Progenitor cell of endocrine pancreas (in vitro differentiated cells): ENCODE measurements at regions not wholly inside any gene's neighbourhood (a gene's known extent, or its start where the extent isn't known, plus 50 kb on each side); places are given as distances from the start of the nearest gene placed in this dataset.
A peak's percentile ranks its signal among the peaks of the same experiment; 100 is the strongest.

Experiments used
- DNase-seq: peaks from one replicate; pipeline ENCODE4 v3.0.0; 2021; ENCODE audit warnings: low spot score; ENCODE audit not compliant: unreplicated experiment
- H3K27ac Mint-ChIP-seq: 2 replicates; pipeline ENCODE4 v1.8.0; 2021; ENCODE audit warnings: mild to moderate bottlenecking, moderate library complexity, mixed read lengths
- H3K27me3 Mint-ChIP-seq: 2 replicates; pipeline ENCODE4 v1.8.0; 2021; ENCODE audit warnings: mixed read lengths
- H3K36me3 Mint-ChIP-seq: 2 replicates; pipeline ENCODE4 v1.8.0; 2022; ENCODE audit warnings: mixed read lengths; ENCODE audit not compliant: insufficient read depth
- H3K4me1 Mint-ChIP-seq: 2 replicates; pipeline ENCODE4 v1.8.0; 2021; ENCODE audit warnings: low read depth, mixed read lengths
- H3K4me3 Mint-ChIP-seq: 2 replicates; pipeline ENCODE4 v1.8.0; 2021; ENCODE audit warnings: low read depth, mild to moderate bottlenecking, moderate library complexity, mixed read lengths
- H3K9me3 Mint-ChIP-seq: 2 replicates; pipeline ENCODE4 v1.8.0; 2021; ENCODE audit warnings: low read depth, mixed read lengths
- CTCF ChIP-seq: fragments of 200-600 bp; sonication (generic); IDR thresholded peaks from one replicate; pipeline ENCODE4 v1.5.0; 2021; ENCODE audit warnings: antibody characterized with exemption, mild to moderate bottlenecking; ENCODE audit not compliant: unreplicated experiment

GRCh38 chr7:135803143-135803542, 54.5 kb upstream of the FAM180A start:
- Mint-ChIP-seq H3K36me3 (no peaks in the 10 kb centered on the region), H3K4me3 (no peak overlapping the region), H3K9me3 (no peaks in the 10 kb centered on the region), H3K27ac (no peak overlapping the region), H3K27me3 (no peaks in the 10 kb centered on the region), H3K4me1 (peaks cover 24% of the 10 kb centered on the region)
- TF ChIP-seq CTCF: no peak
- DNase-seq: no peak

GRCh38 chr7:135802697-135803096, 54.1 kb upstream of the FAM180A start:
- H3K27me3 Mint-ChIP-seq: no peaks in the 10 kb centered on the region
- TF ChIP-seq CTCF: no peak
- H3K36me3 Mint-ChIP-seq: no peaks in the 10 kb centered on the region
- DNase-seq: no peak
- H3K4me1 Mint-ChIP-seq: peaks cover 20% of the 10 kb centered on the region
- H3K27ac Mint-ChIP-seq: no peak overlapping the region
- no peak overlapping the region for H3K4me3 Mint-ChIP-seq
- no peaks in the 10 kb centered on the region for H3K9me3 Mint-ChIP-seq

GRCh38 chr7:135801877-135802276, 53.3 kb upstream of the FAM180A start:
- H3K36me3 Mint-ChIP-seq: no peaks in the 10 kb centered on the region
- no peak for TF ChIP-seq CTCF
- no peaks in the 10 kb centered on the region for H3K27me3 Mint-ChIP-seq
- no peak overlapping the region for H3K4me3 Mint-ChIP-seq
- no peaks in the 10 kb centered on the region for H3K9me3 Mint-ChIP-seq
- H3K27ac Mint-ChIP-seq: no peak overlapping the region
- DNase-seq: no peak
- H3K4me1 Mint-ChIP-seq: peaks cover 20% of the 10 kb centered on the region

GRCh38 chr7:135801045-135801693, 52.6 kb upstream of the FAM180A start:
- Mint-ChIP-seq H3K27me3 (no peaks in the 10 kb centered on the region), H3K27ac (no peak overlapping the region), H3K36me3 (no peaks in the 10 kb centered on the region), H3K4me1 (peaks cover 20% of the 10 kb centered on the region), H3K9me3 (no peaks in the 10 kb centered on the region), H3K4me3 (no peak overlapping the region)
- DNase-seq: peak; percentile 26
- TF ChIP-seq CTCF: peak; percentile 92

GRCh38 chr7:135800560-135800959, 51.9 kb upstream of the FAM180A start:
- DNase-seq: no peak
- Mint-ChIP-seq H3K9me3 (no peaks in the 10 kb centered on the region), H3K4me1 (peaks cover 20% of the 10 kb centered on the region), H3K36me3 (no peaks in the 10 kb centered on the region), H3K4me3 (no peak overlapping the region), H3K27me3 (no peaks in the 10 kb centered on the region), H3K27ac (no peak overlapping the region)
- no peak for TF ChIP-seq CTCF
